ENCODE measurements at regions not wholly inside any gene's neighbourhood (a gene's known extent, or its start where the extent isn't known, plus 50 kb on each side); places are given as distances from the start of the nearest gene placed in this dataset.

GRCh38 chr21:36210779-36211659 lies 54.4 kb downstream of the DOP1B start:
- TF ChIP-seq CTCF (IDR thresholded peaks at IDR 0.05) (no peak), EZH2 (IDR thresholded peaks at IDR 0.05; ENCODE audit: borderline replicate concordance, insufficient read depth, low read depth, low read length, poor library complexity, severe bottlenecking) (no peak)

All from B cell (primary cell).